ENCODE measurements at regions not wholly inside any gene's neighbourhood (a gene's known extent, or its start where the extent isn't known, plus 50 kb on each side); places are given as distances from the start of the nearest gene placed in this dataset.

- TF ChIP-seq POLR2AphosphoS5 (IDR thresholded peaks at IDR 0.05; ENCODE audit: low read depth, low read length) = no peak
- no peak for TF ChIP-seq TAF1 (IDR thresholded peaks at IDR 0.05; ENCODE audit: borderline replicate concordance, insufficient read depth, low read length)
- no peak for TF ChIP-seq SIN3A (IDR thresholded peaks at IDR 0.05; ENCODE audit: borderline replicate concordance, insufficient read depth, low read length)
- TF ChIP-seq REST (IDR thresholded peaks at IDR 0.05; ENCODE audit: insufficient read depth in 1 of 2, low read depth in 2 of 2, low read length in 2 of 2) = no peak
- no peak for TF ChIP-seq FOXP2 (optimal IDR thresholded peaks at IDR 0.05; ENCODE audit: borderline replicate concordance, extremely low read depth, extremely low read length, insufficient read depth)
Observed at GRCh38 chr17:31686495-31686894, 172.5 kb downstream of the COPRS start.
